Erythroblast (primary cell): ENCODE measurements at regions not wholly inside any gene's neighbourhood (a gene's known extent, or its start where the extent isn't known, plus 50 kb on each side); places are given as distances from the start of the nearest gene placed in this dataset.

ENCODE experiments used
- GATA1 ChIP-seq: IDR thresholded peaks from 2 replicates; pipeline ENCODE4 v1.6.1; 2011; ENCODE audit warnings: low read depth, mild to moderate bottlenecking, control low read depth, low read length, moderate library complexity
- POLR2A ChIP-seq: IDR thresholded peaks from 2 replicates; pipeline ENCODE4 v1.6.1; 2011; ENCODE audit warnings: mild to moderate bottlenecking, low read length

DNA sequence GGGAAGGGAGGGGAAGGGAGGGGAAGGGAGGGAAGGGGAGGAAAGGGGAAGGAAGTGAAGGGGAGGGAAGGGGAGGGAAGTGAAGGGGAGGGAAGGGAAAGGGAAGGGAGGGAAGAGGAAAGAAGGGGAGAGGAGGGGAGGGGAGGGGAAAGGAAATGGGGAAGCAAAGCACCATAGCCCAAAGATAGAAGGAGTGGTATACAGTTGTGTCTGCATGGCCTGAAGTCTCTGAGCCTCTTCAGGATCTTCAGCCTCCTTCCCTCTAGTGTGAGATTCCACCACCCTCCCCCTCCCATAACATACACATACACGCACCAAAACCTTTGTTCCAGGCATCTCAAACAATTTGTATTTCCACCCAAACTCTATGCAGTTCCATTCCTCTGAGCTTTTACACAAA lies 96.2 kb upstream of the SERP2 start:
- no peak for TF ChIP-seq POLR2A
- TF ChIP-seq GATA1, result no peak
